Pons (tissue), 1 donor: ENCODE measurements at regions not wholly inside any gene's neighbourhood (a gene's known extent, or its start where the extent isn't known, plus 50 kb on each side); places are given as distances from the start of the nearest gene placed in this dataset.
"Not testable (repeated sequence)": the region's sequence is repeated elsewhere in the genome, so short reads cannot be mapped to it uniquely, and the experiment has no call there.

Experiments
- DNase-seq: peaks from one replicate; pipeline ENCODE4 v3.0.0-alpha.2; 2016; ENCODE audit warnings: low spot score

DNA sequence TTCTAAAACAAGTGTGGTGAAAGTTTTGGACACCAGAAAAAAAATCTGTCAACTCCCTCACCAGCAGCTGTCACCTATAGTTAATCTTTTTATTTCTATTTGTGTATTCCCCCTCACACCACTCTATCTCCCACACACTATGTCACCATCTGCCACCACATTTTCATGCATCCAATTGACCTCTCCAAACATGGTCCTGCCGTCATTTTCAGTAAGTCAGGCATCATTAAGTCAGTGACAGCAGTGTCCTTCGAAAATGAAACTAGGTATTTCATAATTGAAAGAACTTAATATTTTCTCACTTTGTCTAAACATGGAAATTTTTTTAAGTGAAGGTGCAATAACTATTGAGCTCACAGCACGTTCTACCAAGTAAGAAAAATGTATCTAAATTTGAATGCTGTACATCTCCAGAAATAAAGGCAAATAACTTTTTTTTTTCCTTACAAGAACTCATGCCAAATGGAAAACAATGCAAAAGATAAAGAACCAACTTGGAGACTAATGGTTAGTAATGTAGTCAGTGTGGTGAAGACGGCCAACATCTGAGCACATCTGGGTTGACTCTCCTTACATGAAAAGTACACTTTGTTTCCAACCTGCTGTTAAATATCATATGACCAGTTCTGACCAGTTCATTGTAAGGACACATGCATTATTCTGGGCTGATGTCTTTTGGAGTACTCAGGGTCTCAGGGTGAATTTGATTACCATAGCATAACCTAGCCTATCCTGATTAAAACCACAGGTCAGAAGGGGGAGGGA lies 623.3 kb upstream of the MANEA start:
- peak; percentile 18 for DNase-seq

DNA sequence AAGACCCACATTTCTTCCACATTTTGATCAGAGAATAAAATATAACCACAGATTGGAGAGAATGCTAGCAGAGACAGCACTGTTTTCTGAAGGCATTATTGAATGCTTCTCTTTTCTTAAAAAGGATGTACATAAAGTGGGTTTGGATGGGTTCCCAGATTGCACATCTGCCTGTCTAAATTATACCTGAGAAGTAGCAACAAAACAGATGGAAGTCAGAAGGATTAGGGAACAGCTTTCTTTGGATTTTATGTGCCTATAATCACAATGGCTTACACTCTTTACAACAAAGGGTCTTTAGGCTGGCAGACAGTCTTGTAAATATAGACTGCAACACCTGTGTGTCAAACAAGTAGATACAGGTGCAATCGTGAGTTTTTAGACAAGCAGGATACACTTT lies 622.2 kb upstream of the MANEA start:
- DNase-seq: peak; percentile 19

DNA sequence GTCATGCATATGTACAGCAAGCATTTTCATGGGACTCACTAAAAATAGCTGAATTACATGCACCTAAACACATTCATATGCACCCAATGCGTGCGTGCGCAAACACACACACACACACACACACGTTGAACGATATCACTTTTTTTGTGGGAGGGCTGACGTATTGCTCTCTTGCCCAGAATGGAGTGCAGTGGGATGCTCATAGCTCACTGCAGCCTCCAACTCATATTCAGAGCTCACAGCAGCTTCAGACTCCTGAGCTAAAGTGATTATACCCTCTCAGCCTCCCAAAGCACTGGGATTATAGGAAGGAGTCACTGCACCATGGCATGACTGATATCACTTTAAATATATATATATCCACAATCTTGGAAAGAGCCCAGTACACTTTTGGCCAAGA lies 620.4 kb upstream of the MANEA start:
- no peak for DNase-seq

DNA sequence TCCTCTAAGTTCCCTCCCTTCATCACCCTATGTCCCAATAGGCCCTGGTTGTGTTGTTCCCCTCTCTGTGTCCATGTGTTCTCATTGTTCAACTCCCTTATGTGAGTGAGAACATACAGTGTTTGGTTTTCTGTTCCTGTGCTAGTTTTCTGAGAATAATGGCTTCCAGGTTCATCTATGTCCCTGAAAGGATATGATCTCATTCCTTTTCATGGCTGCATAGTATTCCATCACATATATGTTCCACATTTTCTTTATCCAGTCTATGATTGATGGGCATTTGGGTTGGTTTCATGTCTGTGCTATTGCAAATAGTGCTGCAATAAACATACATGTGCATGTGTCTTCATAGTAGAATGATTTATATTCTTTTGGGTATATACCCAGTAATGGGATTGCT lies 612.6 kb upstream of the MANEA start:
- not testable (repeated sequence) for DNase-seq

DNA sequence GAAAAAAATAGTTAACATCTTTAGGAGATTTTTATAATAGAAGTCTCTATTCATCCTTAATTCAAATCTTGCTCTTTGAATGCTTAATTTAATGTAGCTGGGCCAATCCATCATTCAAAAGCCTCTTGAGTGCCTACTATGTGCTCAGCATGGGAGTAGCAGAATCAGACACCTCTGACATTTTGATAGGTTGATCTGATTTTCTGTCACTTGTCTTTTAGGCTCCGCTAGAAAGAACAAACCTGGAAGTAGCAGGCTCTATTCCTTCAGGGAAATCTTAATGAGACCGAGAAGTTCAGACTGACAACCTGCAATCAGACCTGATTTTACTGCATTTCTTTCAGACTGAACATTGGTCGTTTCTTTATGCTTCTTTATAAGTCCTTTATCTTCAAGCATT lies 588.6 kb upstream of the MANEA start:
- no peak for DNase-seq

DNA sequence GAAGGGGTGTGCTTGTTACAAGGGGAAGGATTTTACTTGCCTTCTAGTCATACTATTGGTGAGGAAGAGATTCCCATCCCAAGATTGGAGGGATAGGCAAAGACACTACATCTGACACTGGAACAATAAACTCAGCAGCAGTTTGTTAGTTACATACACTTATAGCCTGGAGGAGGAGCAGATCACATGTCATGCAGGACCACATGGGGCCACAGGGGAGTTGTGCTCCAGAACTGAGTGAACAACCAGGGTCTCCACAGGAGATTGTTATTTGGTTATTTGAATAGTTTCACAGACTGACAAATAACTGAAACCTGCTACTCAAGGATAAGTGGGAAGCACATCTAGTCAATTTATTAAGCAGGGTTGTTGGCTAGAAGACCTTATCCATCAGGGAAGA lies 559.4 kb upstream of the MANEA start:
- no peak for DNase-seq
